Peyer's patch (tissue), 4 donors: ENCODE measurements at regions not wholly inside any gene's neighbourhood (a gene's known extent, or its start where the extent isn't known, plus 50 kb on each side); places are given as distances from the start of the nearest gene placed in this dataset.

Experiments
- POLR2A ChIP-seq, 2 donors: fragments of 450-650 bp; IDR thresholded peaks; one replicate each; pipeline ENCODE4 v1.5.1; 2017; ENCODE audit warnings: antibody characterized with exemption in 2 of 2, mild to moderate bottlenecking in 2 of 2, moderate library complexity in 2 of 2
- TF ChIP-seq, protein P1 (sequence below), 6 experiments: fragments of 450-650 bp in 4 of 6; fragments of 200-600 bp in 2 of 6; sonication (generic) in 1 of 6; IDR thresholded peaks; one replicate each; pipeline ENCODE4 v1.5.1; 2017 to 2019; ENCODE audit warnings: antibody characterized with exemption in 6 of 6, mild to moderate bottlenecking in 3 of 6, moderate library complexity in 1 of 6

DNA sequence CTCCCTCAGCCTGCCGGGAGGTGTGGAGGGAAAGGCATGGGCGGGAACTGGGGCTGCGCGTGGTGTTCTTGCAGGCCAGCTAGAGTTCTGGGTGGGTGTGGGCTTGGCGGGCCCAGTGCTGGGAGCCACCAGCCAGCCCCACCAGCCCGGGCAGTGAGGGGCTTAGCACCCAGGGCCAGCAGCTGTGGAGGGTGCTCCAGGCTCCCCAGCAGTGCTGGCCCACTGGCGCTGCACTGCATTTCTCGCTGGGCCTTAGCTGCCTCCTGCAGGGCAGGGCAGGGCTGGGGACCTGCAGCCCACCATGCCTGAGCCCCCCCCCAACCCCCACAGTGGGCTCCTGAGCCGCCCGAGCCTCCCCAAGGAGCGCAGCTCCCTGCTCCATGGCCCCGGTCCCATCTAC is 304.2 kb downstream of the KCNA4 start:
- TF ChIP-seq, protein P1, sequence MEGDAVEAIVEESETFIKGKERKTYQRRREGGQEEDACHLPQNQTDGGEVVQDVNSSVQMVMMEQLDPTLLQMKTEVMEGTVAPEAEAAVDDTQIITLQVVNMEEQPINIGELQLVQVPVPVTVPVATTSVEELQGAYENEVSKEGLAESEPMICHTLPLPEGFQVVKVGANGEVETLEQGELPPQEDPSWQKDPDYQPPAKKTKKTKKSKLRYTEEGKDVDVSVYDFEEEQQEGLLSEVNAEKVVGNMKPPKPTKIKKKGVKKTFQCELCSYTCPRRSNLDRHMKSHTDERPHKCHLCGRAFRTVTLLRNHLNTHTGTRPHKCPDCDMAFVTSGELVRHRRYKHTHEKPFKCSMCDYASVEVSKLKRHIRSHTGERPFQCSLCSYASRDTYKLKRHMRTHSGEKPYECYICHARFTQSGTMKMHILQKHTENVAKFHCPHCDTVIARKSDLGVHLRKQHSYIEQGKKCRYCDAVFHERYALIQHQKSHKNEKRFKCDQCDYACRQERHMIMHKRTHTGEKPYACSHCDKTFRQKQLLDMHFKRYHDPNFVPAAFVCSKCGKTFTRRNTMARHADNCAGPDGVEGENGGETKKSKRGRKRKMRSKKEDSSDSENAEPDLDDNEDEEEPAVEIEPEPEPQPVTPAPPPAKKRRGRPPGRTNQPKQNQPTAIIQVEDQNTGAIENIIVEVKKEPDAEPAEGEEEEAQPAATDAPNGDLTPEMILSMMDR (IDR thresholded peaks at IDR 0.05) = no peak
- no peak for TF ChIP-seq POLR2A (IDR thresholded peaks at IDR 0.05)
